ENCODE measurements at regions not wholly inside any gene's neighbourhood (a gene's known extent, or its start where the extent isn't known, plus 50 kb on each side); places are given as distances from the start of the nearest gene placed in this dataset.
A peak's percentile ranks its signal among the peaks of the same experiment; 100 is the strongest.

DNA sequence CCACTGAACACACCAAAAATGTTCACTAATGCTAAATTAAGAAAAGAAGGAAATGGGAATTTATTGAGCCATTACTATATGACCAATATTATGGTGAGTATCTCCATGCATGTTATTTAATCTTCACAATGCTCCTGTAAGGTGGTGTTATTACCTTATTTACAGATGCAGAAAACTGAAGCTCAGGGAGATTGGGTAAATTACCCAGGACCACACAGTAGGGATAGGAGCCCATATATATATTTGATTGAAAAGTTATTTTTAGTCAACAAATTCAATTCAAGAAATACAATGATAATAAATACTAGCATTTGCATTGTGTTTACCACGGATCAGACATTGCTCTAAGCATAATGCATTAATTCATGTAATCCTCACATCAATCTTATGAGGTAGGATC, 202.2 kb upstream of the FBXO11 start:
- DNase-seq: no peak

- DNase-seq: no peak
Observed at GRCh38 chr2:48109491-48110204, 203.3 kb upstream of the FBXO11 start.

DNA sequence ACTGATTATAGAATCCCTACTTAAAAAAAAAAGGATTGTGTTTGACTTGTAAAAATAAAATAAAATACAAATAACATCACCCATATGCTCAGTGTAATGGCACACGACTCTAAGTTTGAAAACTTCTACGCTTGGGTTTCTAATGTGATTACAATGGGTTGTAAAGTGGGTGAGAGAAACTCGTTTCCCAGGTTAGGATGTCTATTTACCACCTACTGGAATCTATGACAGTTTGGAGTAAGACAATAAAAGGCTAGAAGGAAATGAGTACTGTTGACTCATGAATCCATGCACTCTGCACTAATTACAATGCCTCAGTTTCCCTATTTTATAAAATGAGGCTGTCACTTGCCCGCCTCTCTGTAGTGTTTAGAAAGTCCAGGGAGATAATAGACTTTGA, 204.0 kb upstream of the FOXN2 start:
- no peak for DNase-seq

- DNase-seq: no peak
Observed at GRCh38 chr2:48112911-48113680, 201.4 kb upstream of the FOXN2 start.

- no peak for DNase-seq
Observed at GRCh38 chr2:48113767-48114166, 200.7 kb upstream of the FOXN2 start.

DNA sequence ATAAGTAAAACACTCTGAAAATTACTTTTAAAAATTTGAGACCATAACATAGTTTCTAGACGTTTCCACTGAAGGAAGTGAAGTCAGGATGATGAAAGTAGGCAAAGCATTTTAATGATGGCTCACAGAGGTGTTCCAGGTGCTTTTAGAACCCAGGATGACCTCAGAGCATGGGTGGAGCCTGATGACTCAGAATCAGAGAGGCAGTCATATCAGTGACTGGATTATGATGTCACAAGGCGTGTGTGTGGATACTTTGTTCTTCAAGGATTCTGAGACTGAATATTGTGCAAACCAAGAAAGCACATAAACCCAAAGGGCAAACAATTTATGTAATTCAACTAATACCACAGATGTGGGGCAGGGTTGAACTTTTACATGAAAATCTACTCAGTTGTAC, 200.2 kb upstream of the FOXN2 start:
- no peak for DNase-seq

DNA sequence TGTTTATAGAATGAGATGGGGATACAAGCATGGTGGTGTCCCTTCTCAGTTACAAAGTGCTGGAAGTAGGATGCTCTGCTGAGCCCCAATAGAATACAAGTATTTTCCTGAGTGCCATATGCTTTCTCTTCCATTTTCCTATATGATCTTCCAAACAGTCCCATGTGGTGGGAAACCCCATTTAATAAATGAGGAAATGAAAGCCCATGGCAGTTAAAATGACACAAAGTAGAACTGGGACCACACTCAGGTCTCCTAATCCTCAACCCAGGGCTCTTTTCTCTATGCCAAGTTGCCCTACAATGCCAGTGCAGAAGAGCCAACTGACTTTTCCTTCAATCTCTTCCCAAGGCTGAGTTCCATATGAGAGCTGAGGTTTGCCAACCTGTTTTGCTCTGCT, 198.0 kb upstream of the FOXN2 start:
- DNase-seq: no peak

- DNase-seq: no peak
Observed at GRCh38 chr2:48118895-48119294, 195.6 kb upstream of the FOXN2 start.

DNA sequence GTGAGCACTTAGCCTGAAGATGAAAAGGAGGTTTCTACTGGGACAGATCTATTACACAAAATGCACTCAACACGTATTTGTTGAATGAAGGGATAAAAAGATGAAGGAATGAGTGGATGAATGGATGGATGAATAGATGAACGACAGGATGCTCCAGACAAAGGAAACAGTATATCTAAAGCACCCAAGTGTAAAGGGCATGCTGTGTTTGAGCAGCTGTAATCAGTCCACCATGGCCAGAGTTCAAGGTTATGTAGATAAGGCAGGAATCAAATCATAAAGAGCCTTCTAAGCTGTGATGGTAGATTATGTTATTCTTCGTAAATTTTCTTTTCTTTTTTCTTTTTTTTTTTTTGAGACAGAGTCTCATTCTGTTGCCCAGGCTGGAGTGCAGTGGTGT, 194.4 kb upstream of the FOXN2 start:
- DNase-seq: no peak

DNA sequence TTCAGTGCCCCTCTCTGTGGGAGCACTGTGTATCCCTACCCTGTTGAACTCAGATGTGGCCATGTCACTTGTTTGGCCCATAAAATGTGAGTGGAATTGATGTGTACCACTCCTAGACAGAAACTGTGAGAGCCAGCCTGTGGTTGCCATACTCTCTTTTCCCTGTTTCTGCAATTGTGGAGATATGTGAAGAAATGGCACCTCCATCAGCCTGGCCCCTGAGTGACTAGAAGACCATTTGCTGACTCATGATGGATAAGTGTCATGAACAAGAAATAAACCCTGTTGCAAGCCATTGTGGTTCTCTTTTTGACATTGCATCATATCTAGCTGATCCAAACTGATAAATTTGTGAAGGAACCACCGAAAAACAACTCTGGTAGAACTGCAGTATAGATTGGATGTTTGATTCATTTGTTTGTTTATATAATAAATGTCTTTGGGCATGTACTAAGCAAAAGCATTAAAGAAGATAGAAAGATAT, 193.7 kb upstream of the FOXN2 start:
- no peak for DNase-seq

DNA sequence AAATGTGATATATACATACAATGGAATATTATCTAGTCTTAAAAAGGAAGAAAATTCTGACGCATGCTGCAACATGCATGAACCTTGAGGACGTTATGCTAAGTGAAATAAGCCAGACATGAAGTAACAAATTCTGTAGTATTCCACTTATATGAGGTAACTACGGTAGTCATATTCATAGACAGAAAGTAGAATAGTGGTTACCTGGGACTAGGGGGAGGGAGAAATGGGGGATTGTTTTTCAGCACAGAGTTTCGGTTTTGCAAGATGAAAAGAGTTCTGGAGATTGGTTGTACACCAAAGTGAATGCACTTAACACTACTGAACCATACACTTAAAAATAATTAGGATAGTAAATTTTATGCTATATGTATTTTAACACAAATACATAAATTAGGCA, 192.3 kb upstream of the FOXN2 start:
- DNase-seq: no peak

GRCh38 chr2:48124592-48124991, 189.9 kb upstream of the FOXN2 start:
- no peak for DNase-seq

DNA sequence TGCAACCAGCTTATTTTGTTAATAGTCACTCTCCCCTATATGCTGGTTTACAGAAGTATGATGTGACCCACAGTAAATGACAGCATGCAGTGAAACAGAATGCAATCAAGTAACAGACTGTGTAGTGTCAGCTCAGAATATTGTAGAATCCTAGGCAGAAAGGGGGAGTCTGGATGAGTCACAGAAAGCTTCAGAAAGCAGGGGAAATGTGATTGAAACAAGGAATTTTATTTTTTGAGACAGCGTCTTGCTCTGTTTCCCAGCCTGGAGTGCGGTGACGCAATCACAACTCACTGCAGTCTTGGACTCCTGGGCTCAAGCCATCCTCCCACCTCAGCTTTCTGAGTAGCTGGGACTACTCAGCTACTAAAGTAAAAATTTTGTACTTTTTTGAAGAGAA, 188.3 kb upstream of the FOXN2 start:
- DNase-seq: no peak

DNA sequence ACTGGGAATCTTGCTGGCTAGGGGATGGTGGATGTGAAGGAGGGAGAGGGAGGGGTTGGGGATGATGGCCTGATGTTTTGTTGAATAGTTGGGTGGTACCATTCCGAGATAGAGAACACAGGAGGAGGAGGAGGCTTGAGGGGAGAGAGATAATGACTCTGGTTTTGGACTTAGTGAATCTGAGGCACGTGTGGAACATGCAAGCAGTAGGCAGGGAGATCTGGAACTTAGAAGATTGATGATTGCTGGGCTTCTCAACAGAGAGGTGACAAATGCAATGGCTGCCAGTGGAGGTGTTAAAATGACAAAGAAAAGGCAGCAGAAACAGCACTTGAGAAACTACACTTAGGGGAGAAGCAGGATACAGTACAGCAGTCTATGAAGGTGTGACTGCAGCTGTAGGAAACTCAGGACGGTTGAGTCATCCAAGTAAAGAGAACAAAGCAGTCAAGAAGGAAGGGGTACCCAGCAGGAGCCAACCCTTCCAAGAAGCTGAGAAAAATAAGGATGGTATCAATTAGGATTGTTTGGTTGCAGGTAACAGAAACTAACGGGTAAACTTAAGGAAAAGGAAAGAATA, 186.8 kb upstream of the FOXN2 start:
- DNase-seq: no peak

- DNase-seq: no peak
Observed at GRCh38 chr2:48129293-48129950, 185.1 kb upstream of the FOXN2 start.

- peak; percentile 50 to 67 for DNase-seq
Observed at GRCh38 chr2:48131539-48132270, 182.8 kb upstream of the FOXN2 start.

DNA sequence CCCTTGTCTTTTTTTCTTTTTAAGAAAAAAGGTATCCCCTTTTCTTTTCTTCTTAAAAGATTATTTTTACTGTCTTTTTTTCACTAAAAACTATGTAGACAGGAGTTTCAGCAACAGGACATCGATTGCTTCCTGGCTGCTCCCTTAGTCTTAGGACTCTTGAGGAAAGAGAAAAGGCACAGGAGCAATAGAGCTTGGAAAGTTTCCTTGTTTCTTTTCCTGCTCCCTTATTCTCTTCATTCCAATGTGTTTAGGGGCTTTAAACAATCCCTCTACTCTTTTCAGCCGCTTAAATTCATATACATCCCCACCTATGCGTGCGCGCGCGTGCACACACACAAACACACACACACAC, 182.2 kb upstream of the FOXN2 start:
- DNase-seq: no peak

DNA sequence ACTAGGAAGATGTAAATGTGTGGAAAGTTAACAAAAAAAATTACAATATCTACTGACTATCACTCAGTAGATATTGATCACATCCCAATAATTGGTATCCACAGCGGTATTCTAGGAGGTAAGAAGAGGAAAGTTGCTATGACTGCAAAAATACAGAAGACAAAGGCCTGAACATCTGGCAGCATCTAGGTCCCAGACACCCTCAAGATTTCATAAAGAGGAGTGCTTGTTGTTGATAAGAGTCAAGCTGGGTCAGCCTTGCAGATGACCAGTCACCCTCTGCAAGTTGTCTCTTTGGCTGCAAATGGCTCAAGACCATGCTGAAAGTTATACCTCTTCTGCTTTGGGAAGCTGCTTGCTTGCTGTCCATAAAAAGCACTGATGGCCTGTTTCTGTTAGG, 179.8 kb upstream of the FOXN2 start:
- no peak for DNase-seq

DNA sequence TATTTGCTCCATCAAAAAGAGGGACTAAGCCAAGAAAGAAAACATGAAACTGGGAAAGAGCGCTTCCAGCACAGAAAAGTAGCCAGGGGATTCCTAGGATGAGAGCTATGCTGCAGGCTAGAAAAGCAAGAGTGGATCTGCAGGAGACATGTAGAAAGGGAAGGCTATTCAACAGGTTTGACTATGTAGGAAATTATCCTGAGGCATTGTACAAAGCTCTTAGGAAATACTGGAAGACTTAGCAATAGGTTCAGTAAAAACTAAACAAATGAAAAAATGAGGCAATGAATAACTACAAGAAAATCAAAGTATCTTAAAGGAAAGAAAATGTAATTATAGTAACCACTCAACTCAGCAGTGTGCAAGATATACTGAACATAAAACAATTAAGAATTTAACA, 178.7 kb upstream of the FOXN2 start:
- no peak for DNase-seq

- DNase-seq: no peak
Observed at GRCh38 chr2:48137829-48138228, 176.7 kb upstream of the FOXN2 start.

- no peak for DNase-seq
Observed at GRCh38 chr2:48138898-48139297, 175.6 kb upstream of the FOXN2 start.

- no peak for DNase-seq
Observed at GRCh38 chr2:48140586-48140985, 173.9 kb upstream of the FOXN2 start.

GRCh38 chr2:48144777-48145176, 169.7 kb upstream of the FOXN2 start:
- no peak for DNase-seq
